Activated CD4-positive, alpha-beta T cell treated with anti-CD3 and anti-CD28 coated beads, Interleukin-2, amount 10 ng/mL, durations not matched to agents 7 days and 5 days (primary cell): ENCODE measurements at regions not wholly inside any gene's neighbourhood (a gene's known extent, or its start where the extent isn't known, plus 50 kb on each side); places are given as distances from the start of the nearest gene placed in this dataset.

Source experiments
- CTCF ChIA-PET: fragments of 350-600 bp; sonication (Branson Sonifier 250); formaldehyde crosslinking; loops from one replicate; lab custom pipeline; 2021; ENCODE audit warnings: antibody characterized with exemption; lab: Charles Lee
- POLR2A ChIA-PET: fragments of 350-600 bp; sonication (Branson Sonifier 250); formaldehyde crosslinking; loops from one replicate; lab custom pipeline; 2021; ENCODE audit warnings: antibody characterized with exemption; lab: Charles Lee
- DNase-seq: peaks from one replicate; pipeline ENCODE4 v3.0.0-alpha.2; 2020
- H3K27ac Mint-ChIP-seq: one replicate; pipeline ENCODE4 v1.8.0; 2021; ENCODE audit warnings: mild to moderate bottlenecking, moderate library complexity, mixed read lengths
- H3K27me3 Mint-ChIP-seq: one replicate; pipeline ENCODE4 v1.8.0; 2021; ENCODE audit warnings: mixed read lengths
- H3K36me3 Mint-ChIP-seq: one replicate; pipeline ENCODE4 v1.8.0; 2021; ENCODE audit warnings: low read depth, mixed read lengths
- H3K4me1 Mint-ChIP-seq: one replicate; pipeline ENCODE4 v1.8.0; 2021; ENCODE audit warnings: mixed read lengths
- H3K4me3 Mint-ChIP-seq: one replicate; pipeline ENCODE4 v1.8.0; 2021; ENCODE audit warnings: mild to moderate bottlenecking, moderate library complexity, mixed read lengths
- H3K9me3 Mint-ChIP-seq: one replicate; pipeline ENCODE4 v1.8.0; 2021; ENCODE audit warnings: mixed read lengths

DNA sequence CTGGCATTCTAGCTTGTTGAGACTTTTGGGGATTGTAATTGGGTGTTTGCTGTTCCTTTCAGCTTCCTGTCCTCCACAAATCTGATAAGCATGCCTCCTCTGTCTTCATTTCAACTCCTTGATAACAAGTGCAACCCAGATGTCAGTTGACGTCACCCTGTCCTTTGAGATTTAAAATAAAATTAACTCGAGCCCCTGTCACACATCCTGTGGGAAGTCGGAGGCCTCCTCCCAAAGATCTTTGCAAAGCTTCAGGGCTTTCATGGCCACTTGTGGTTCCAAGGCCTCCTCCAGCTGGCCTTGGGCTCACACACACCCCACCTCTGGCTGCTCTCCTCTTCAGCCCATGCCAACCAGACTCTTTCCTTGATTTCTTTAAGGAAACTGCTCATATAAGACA is 69.9 kb upstream of the ITGA6 start:
- H3K9me3 Mint-ChIP-seq: no peaks in the 10 kb centered on the region
- CTCF ChIA-PET: interaction anchor here (0.6 kb wide), 1 partner anchor 44 kb away, joined by 3 read pairs; no protein-coding TSS in a partner anchor
- no peak overlapping the region for H3K4me3 Mint-ChIP-seq
- H3K27ac Mint-ChIP-seq: no peak overlapping the region
- H3K27me3 Mint-ChIP-seq: no peaks in the 10 kb centered on the region
- no peak for DNase-seq
- H3K36me3 Mint-ChIP-seq: no peaks in the 10 kb centered on the region
- POLR2A ChIA-PET: no interaction called here
- H3K4me1 Mint-ChIP-seq: peaks cover 4% of the 10 kb centered on the region

DNA sequence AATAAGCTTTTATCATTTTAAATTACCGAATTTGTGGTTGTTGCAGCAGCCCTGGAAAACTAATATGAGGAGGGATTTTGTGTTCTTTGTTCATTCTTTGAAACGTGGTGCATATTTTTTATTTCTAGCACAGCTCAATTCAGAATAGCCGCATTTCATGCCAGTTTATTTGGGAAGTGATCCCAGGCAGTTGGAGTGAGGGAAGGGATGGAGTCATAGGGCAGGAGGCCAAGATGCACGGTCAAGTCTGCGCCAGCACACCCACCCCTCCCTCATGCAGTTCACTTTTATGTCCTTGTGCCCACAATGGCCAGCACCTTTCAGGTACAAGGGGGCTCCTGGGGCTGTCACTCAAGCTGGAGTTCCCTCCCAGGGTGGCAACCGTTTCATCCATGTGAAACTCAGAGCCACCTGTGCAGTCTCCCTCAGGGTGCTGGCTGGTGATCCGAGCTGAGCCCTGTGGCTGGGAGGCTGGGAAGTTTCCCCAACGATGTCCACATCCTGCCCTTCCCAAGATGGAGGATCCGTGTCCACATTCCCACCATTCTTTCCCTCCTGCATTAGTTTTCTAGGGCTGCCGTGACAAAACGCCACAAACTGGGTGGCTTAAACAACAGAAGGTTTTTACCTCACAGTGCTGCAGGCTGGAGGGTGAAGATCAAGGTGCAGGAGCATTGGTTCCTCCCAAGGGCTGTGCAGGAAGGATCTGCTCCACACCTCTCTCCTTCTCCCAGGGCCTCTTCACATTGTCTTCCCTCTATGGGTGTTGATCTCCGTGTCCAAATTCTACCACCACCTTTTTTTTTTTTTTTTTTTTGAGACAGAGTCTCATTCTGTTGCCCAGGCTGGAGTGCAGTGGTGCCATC is 68.5 kb upstream of the ITGA6 start:
- no peaks in the 10 kb centered on the region for H3K36me3 Mint-ChIP-seq
- POLR2A ChIA-PET: no interaction called here
- DNase-seq: no peak
- H3K4me1 Mint-ChIP-seq: peaks cover 4% of the 10 kb centered on the region
- H3K9me3 Mint-ChIP-seq: no peaks in the 10 kb centered on the region
- no peak overlapping the region for H3K4me3 Mint-ChIP-seq
- no peaks in the 10 kb centered on the region for H3K27me3 Mint-ChIP-seq
- no peak overlapping the region for H3K27ac Mint-ChIP-seq
- CTCF ChIA-PET: no interaction called here

DNA sequence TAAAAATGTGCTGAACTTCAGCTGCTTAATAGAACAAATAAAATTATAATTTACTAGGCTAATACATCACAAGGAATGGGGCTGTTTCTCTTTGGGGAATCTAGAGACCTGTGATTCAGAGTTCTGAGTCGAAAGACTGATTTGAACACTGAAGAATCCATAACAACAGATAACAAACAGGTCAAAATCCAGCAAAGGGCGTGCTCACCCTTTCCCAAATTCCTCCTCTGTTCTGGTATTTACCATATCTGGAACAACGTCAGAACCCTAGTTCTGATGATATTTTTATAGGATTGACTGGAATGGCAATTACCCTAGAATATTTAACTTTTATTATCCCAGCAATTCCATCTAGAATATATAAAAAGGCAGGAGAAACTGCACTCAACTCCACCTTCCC is 66.0 kb upstream of the ITGA6 start:
- CTCF ChIA-PET: no interaction called here
- no peak overlapping the region for H3K27ac Mint-ChIP-seq
- H3K4me1 Mint-ChIP-seq: peaks cover 4% of the 10 kb centered on the region
- no peaks in the 10 kb centered on the region for H3K27me3 Mint-ChIP-seq
- no peaks in the 10 kb centered on the region for H3K36me3 Mint-ChIP-seq
- H3K9me3 Mint-ChIP-seq: no peaks in the 10 kb centered on the region
- DNase-seq: no peak
- no peak overlapping the region for H3K4me3 Mint-ChIP-seq
- POLR2A ChIA-PET: no interaction called here

DNA sequence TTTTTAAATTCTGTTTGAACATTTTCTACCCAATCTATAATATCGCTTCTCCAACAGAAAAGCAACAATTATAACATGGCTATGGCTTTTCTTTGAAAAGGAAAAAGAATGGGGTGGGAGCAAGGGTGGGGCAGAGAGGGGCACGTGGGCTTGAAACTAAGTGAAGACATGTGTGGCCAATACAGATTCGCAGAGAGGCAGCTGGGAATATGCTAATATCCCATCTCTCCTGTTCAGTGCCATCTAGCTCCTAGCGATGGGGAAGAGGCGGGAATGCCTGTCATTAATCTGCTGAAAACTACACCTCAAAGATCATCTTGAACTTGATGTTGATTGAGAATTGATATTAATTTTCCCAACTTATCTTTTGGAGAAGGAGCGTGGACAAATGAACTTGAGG is 65.5 kb upstream of the ITGA6 start:
- Mint-ChIP-seq H3K4me3 (no peak overlapping the region), H3K36me3 (no peaks in the 10 kb centered on the region), H3K27ac (no peak overlapping the region), H3K9me3 (no peaks in the 10 kb centered on the region), H3K4me1 (peaks cover 4% of the 10 kb centered on the region), H3K27me3 (no peaks in the 10 kb centered on the region)
- POLR2A ChIA-PET: no interaction called here
- CTCF ChIA-PET: no interaction called here
- no peak for DNase-seq

DNA sequence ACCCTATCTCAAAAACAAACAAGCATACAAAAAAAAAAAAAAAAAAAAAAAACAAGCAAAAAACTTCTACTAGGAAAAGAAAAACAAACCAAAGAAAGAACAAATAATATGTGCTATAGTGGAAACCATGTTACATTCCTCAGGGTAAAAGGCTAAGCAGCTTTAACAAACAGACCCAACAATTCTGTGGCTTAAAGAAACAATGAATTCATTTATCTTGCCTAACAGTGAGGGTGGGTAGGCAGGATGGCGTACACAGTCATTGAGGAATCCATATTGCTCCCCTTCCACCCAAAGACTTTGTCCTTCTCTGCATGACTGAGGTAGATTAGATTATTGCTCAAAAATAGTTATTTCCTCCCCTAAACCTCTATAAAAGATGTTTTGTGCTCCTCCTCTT is 63.1 kb upstream of the ITGA6 start:
- no peaks in the 10 kb centered on the region for H3K36me3 Mint-ChIP-seq
- no peaks in the 10 kb centered on the region for H3K4me1 Mint-ChIP-seq
- H3K4me3 Mint-ChIP-seq: no peak overlapping the region
- no peak overlapping the region for H3K27ac Mint-ChIP-seq
- peaks cover 4% of the 10 kb centered on the region for H3K9me3 Mint-ChIP-seq
- DNase-seq: no peak
- ChIA-PET CTCF (no interaction called here), POLR2A (no interaction called here)
- no peaks in the 10 kb centered on the region for H3K27me3 Mint-ChIP-seq

DNA sequence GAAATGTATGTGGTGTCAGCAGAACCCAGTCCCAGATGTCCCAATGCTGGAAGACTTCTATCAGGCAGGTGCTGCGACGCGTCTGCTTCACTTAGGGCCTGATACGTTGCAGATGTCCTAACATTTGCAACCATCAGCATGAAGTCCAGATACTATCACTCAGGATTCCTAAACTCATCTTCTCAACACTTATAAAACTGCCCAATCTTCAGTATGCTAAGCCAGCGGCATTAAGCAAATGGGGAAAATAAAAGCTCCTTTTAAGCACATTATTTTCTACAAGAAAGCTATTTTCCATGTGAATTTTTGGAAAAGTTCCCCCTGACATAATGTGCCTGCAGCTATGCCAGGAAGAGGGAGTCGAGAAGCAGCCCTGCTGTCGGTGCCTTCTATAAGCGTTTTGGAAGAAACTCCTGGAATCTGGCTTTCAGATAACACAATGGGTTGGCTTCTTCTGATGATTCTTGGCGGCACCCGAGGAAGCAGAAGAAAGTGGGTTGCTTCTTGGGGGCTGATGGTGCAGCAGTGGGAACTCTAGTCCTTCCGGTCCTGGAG is 60.7 kb upstream of the ITGA6 start:
- ChIA-PET CTCF (no interaction called here), POLR2A (no interaction called here)
- H3K4me1 Mint-ChIP-seq: no peaks in the 10 kb centered on the region
- H3K27ac Mint-ChIP-seq: no peak overlapping the region
- H3K9me3 Mint-ChIP-seq: peaks cover 11% of the 10 kb centered on the region
- H3K36me3 Mint-ChIP-seq: no peaks in the 10 kb centered on the region
- H3K4me3 Mint-ChIP-seq: no peak overlapping the region
- no peak for DNase-seq
- H3K27me3 Mint-ChIP-seq: no peaks in the 10 kb centered on the region

DNA sequence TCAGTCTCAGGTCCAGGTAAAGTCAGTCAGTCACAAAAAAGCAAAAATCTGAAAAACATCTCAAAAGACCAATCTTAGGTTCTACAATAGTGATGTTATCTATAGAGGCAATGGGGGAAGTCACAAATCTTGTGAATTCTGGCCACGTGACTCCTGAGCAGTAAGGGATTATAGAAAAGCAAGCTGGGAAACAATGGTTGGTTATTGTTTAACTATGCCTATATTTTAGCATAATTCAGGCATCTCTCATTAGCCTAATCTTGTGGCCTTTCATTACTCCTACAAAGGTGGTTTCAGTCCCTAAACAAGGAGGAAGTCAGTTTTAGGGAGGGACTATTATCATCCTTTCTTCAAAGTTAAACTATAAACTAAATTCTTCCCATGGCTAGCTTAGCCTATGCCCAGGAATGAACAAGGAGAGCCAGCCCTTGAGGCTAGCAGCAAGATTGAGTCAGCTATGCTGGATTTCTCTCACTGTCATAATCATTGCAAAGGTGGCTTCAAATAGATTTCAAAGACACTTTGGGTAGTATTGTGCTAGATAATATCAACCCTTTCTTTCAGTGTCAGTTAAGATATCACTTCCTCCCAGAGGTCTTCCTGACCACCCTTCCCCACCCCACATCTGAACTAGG is 56.4 kb upstream of the ITGA6 start:
- peaks cover 11% of the 10 kb centered on the region for H3K9me3 Mint-ChIP-seq
- ChIA-PET POLR2A (no interaction called here), CTCF (no interaction called here)
- H3K4me1 Mint-ChIP-seq: no peaks in the 10 kb centered on the region
- no peak overlapping the region for H3K27ac Mint-ChIP-seq
- H3K4me3 Mint-ChIP-seq: no peak overlapping the region
- H3K36me3 Mint-ChIP-seq: no peaks in the 10 kb centered on the region
- H3K27me3 Mint-ChIP-seq: peaks cover 2% of the 10 kb centered on the region
- DNase-seq: no peak

DNA sequence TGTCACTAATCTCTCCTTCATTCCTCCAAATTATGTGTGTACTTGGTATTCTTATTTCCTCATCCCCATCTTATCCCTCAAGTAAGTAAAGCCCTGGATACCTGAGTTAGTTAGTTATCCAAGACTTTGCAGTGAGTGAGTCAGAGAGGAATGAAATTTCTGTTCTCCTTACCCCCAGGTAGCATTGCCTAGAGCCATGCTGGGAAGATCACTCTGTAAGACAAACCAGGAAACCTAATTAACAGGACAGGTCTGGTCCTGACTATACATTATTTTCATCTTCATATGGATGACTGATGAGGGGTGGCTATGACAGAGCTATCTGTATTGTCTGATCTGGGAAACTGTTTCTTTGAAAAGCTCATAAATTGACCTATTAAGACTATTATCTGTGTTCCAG is 55.0 kb upstream of the ITGA6 start:
- H3K9me3 Mint-ChIP-seq: peaks cover 11% of the 10 kb centered on the region
- DNase-seq: no peak
- H3K36me3 Mint-ChIP-seq: no peaks in the 10 kb centered on the region
- ChIA-PET CTCF (no interaction called here), POLR2A (no interaction called here)
- H3K27me3 Mint-ChIP-seq: peaks cover 2% of the 10 kb centered on the region
- H3K4me3 Mint-ChIP-seq: no peak overlapping the region
- H3K4me1 Mint-ChIP-seq: no peaks in the 10 kb centered on the region
- no peak overlapping the region for H3K27ac Mint-ChIP-seq

DNA sequence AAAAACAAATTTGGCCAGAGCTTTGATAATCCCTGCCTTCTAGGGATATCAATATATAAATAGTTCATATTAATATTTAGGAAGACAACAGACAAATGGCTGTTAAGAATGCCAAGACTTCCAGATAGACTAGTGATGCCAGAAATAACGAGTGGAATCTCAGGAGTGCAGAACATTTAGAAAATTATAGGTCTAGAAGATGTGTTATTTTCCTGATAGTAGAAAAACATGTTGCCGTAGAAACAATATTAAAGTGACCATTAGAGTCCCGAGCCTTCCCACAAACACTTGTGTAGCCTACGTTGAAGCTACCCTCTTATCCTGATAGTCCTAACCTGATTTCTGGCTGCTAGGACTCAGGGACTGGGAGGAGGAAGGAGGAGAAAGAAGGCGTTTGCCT is 54.3 kb upstream of the ITGA6 start:
- Mint-ChIP-seq H3K4me1 (no peaks in the 10 kb centered on the region), H3K27ac (no peak overlapping the region), H3K36me3 (no peaks in the 10 kb centered on the region), H3K27me3 (peaks cover 2% of the 10 kb centered on the region), H3K9me3 (peaks cover 10% of the 10 kb centered on the region), H3K4me3 (no peak overlapping the region)
- ChIA-PET CTCF (no interaction called here), POLR2A (no interaction called here)
- no peak for DNase-seq

DNA sequence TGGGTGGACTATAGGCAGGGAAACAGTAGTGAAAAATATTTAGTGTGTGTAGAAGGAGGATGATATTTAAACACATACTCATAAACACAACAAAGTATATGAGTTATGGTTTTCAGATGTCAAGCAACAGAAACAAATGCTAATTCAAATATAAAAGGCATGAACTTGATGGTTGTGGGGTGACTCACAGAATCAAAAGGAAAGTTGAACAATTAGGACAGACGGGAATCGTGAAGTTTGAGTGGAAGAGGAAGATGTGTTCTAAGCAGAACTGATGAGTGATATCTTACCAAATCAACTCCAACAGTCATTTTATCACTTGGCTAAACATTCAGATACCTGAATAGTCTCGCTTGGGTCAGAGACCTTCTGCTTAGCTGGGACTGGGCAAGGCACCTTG is 53.6 kb upstream of the ITGA6 start:
- H3K4me3 Mint-ChIP-seq: no peak overlapping the region
- DNase-seq: no peak
- H3K4me1 Mint-ChIP-seq: no peaks in the 10 kb centered on the region
- no peak overlapping the region for H3K27ac Mint-ChIP-seq
- POLR2A ChIA-PET: interaction anchor here (0.6 kb wide), 1 partner anchor 72 kb away, joined by 3 read pairs; no protein-coding TSS in a partner anchor
- no peaks in the 10 kb centered on the region for H3K36me3 Mint-ChIP-seq
- peaks cover 2% of the 10 kb centered on the region for H3K27me3 Mint-ChIP-seq
- CTCF ChIA-PET: no interaction called here
- peaks cover 11% of the 10 kb centered on the region for H3K9me3 Mint-ChIP-seq

DNA sequence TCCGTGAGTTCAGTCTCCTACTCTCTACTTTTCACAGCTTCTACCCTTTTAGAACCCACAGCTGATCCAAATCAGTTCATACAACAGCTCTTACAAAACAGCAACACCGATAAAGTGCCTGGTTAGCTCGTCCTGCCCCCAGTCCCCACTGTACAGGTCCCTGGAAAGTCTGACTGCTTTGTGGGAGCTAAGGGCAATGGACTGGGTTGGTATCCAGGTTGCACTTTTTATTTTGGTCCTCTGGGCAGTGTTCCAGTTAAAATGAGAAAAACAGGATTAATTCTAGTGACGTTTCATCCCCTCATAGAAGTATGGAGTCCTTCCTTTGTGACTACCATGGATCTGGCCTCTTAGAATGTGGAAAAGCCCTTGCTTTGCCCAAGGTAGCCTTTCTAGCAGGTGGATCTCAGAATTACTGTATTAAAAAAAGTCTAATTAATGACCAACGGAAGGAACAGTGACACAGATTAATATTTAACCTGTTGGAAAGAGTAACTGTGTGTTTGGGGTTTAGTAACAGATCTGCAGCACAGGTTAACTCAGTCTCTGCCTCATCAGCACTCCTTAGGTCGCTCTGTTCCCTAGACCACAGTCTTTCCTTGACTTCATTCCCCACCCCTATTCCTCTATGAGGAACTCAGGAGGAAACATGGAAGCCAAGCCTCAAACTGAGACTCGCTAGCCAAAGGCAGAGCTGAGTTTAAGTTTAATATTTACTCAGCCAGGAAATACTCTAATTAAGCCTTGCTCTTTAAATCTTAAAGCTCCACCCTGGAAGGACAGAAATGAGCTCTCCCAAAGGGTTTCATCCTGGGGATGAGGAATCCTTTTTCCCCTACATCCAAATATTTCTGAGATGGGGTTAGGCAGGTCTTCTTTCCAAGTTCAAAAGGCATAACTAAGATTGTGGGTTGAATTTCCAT is 52.8 kb upstream of the ITGA6 start:
- peaks cover 2% of the 10 kb centered on the region for H3K27me3 Mint-ChIP-seq
- no peak overlapping the region for H3K4me3 Mint-ChIP-seq
- peaks cover 14% of the 10 kb centered on the region for H3K9me3 Mint-ChIP-seq
- no peak for DNase-seq
- H3K36me3 Mint-ChIP-seq: no peaks in the 10 kb centered on the region
- ChIA-PET POLR2A (no interaction called here), CTCF (interaction anchor here (0.6 kb wide), 1 partner anchor 48 kb away, joined by 4 read pairs; no protein-coding TSS in a partner anchor)
- no peaks in the 10 kb centered on the region for H3K4me1 Mint-ChIP-seq
- no peak overlapping the region for H3K27ac Mint-ChIP-seq

DNA sequence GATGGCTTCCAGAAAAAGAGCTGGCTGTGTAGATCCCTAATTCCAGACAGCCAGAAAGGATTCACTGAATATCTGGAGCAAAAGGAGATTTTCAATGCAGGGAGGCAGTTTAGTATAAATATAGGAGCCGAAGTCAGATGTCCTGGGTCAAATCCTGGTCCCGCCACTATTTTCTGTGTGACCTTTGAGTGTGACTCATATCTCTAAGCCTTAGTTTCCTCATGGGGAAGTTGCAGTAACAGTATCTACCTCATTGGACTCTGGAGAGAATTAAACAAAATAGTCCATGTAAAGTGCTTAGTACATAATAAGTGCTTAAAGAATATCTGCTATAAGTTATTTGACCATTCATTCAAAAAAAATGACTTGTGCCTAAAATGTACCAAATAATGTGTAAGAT is 52.1 kb upstream of the ITGA6 start:
- H3K27ac Mint-ChIP-seq: no peak overlapping the region
- no peaks in the 10 kb centered on the region for H3K4me1 Mint-ChIP-seq
- H3K36me3 Mint-ChIP-seq: no peaks in the 10 kb centered on the region
- no peak for DNase-seq
- peaks cover 2% of the 10 kb centered on the region for H3K27me3 Mint-ChIP-seq
- ChIA-PET POLR2A (no interaction called here), CTCF (interaction anchor here (0.6 kb wide), 1 partner anchor 47 kb away, joined by 4 read pairs; no protein-coding TSS in a partner anchor)
- peaks cover 13% of the 10 kb centered on the region for H3K9me3 Mint-ChIP-seq
- no peak overlapping the region for H3K4me3 Mint-ChIP-seq
